GM19238 (cell line): ENCODE measurements at regions not wholly inside any gene's neighbourhood (a gene's known extent, or its start where the extent isn't known, plus 50 kb on each side); places are given as distances from the start of the nearest gene placed in this dataset.
"Not testable (repeated sequence)": the region's sequence is repeated elsewhere in the genome, so short reads cannot be mapped to it uniquely, and the experiment has no call there.

Experiments
- DNase-seq: peaks from one replicate; pipeline ENCODE4 v3.0.0; 2011; ENCODE audit warnings: low spot score; ENCODE audit not compliant: insufficient read length

- DNase-seq: no peak
Measured at GRCh38 chr4:103318327-103318726, 120.2 kb upstream of the CENPE start.

DNA sequence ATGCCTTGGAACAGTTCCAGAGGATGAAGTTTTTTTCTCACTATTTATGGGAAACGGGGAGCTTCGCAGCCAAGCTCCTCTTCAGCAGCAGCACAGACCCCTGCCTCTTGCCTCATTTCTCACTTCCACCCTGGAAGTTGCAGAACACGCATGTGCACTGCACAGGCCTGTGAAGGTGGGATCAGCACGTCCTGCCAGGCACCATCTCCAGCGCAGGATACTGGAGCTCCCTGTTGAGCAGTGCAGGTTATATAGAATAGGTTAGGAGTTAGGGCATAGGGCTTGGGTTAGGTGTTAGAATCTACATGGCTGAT is 110.1 kb upstream of the CENPE start:
- DNase-seq: no peak

- DNase-seq: no peak
Measured at GRCh38 chr4:103307453-103308247, 109.5 kb upstream of the CENPE start.

DNA sequence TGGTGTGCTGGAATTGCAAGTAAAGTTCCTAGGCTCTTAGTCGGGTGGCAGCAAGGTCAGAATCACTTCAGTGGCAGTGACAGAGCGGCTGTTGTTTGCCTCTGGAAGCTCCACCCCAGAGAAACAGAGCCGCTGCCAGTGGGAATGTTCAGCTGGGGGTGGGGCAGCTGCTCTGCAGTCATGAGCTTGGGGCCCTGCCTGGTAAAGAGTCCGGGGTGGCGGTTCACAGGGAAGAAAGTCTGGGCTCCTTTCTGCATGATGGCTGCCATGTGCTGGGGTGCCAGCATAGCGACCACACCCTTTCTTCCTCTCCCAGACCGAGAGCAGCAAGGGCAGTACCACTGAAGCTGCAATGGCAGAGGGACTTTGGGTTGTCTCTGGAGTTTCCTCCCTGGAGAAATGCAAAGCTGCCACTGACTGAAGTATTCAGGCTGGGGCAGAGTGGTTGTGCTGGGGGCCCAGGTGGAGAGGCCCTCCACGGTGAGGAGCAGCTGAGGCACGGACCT is 108.8 kb upstream of the CENPE start:
- DNase-seq: no peak

DNA sequence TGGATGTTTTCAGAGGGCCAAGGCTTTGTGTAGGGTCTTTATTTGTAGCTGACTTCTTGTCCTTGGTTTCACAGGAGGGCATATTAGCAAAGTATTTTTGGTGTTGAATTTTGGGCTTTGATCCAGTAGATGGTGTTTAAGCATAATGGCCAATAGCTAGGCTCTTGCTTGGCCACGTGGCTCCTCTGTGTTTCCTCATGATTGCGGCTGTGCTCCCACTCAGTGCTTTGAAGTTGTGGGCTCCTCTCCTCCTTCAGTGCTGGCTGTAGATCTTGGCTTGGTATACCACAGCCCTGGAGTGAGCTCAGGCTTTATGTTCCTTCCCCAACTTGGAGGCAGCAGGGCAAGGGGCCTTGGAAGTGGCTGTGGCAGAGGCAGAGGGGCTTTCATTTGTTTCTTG is 107.2 kb upstream of the CENPE start:
- DNase-seq: no peak

DNA sequence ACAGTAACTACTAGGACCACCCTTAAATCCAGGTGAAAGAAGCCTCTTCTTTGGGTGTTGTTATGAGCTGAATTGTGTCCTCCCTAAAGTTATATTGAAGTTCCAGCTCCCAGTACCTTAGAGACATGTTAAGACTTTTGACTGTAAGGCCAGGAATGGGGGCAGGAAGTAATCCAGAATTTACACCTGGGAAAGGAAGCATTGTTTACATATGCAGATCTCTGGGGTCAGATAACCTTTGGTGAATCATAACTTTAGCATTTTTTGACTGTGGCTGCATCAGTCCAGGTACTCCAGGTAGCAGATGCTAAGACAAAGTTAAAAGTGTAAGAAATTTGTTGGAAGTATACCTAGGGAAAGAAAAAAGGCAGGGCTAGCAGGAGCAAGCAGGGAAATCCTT is 104.9 kb upstream of the CENPE start:
- DNase-seq: no peak

- no peak for DNase-seq
Measured at GRCh38 chr4:103292959-103293358, 94.8 kb upstream of the CENPE start.

GRCh38 chr4:103292373-103292772 is 94.2 kb upstream of the CENPE start:
- DNase-seq: no peak

GRCh38 chr4:103289186-103289585 is 91.0 kb upstream of the CENPE start:
- DNase-seq: no peak

- DNase-seq: no peak
Measured at GRCh38 chr4:103272174-103272573, 74.0 kb upstream of the CENPE start.

DNA sequence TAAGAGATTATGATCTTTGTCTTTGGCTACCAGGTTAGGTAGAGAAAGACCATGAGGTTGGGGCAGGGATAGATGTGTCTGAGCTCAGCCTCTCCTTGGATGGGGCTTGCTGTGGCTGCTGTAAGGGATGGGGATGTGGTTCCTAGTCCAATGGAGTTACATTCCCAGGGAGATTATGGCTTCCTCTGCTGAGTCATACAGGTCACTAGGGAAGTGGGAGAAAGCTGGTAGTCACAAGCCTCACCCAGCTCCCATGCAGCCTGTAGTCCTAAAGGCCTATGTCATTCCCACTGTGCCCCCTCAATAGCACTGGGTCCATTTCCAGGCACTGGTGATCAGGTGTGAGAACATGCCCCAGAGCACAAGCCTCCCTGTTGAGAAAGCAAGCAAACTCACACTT is 70.6 kb upstream of the CENPE start:
- no peak for DNase-seq

DNA sequence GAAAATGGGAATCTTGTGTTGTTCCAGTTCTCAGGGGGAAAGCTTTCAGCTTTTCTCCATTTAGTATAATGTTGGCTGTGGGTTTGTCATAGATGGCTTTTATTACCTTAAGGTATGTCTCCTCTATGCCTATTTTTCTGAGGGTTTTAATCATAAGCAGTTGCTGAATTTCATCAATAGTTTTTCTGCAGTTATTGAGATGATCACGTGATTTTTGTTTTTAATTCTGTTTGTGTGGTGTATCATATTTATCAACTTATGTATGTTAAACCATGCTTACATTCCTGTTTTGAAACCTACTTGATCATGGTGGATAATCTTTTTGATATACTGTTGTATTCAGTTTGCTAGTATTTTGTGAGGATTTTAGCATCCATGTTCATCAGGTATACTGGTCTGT is 66.8 kb upstream of the CENPE start:
- DNase-seq: no peak

- not testable (repeated sequence) for DNase-seq
Measured at GRCh38 chr4:103256068-103256467, 57.9 kb upstream of the CENPE start.
